Body of pancreas (tissue), 4 donors: ENCODE measurements at regions not wholly inside any gene's neighbourhood (a gene's known extent, or its start where the extent isn't known, plus 50 kb on each side); places are given as distances from the start of the nearest gene placed in this dataset.

Source experiments
- ATAC-seq: fragments of 150-250 bp; one replicate; pipeline ENCODE4 v1.9.1; 2016
- DNase-seq, 4 donors: peaks; one replicate each; pipeline ENCODE4 v3.0.0-alpha.2; 2019
- H3K27ac ChIP-seq, 4 donors: fragments of 200-600 bp; sonication (generic); 1 replicate in 3 of 4; 2 replicates in 1 of 4; pipeline versions ENCODE4 v1.5.1 to v1.6.1; 2016 to 2019; ENCODE audit warnings: mild to moderate bottlenecking in 1 of 4, mixed read lengths in 1 of 4, moderate library complexity in 1 of 4
- H3K27me3 ChIP-seq, 2 donors: fragments of 200-600 bp; sonication (generic); one replicate each; pipeline ENCODE4 v1.6.0; 2016; ENCODE audit warnings: mild to moderate bottlenecking in 1 of 2
- H3K36me3 ChIP-seq, 2 donors: fragments of 200-600 bp; sonication (generic); replicated peaks in 1 of 2; 2 replicates each; pipeline ENCODE4 v1.5.1; 2016; ENCODE audit warnings: low read depth in 2 of 2; ENCODE audit not compliant: insufficient read depth in 1 of 2
- H3K4me1 ChIP-seq: fragments of 200-600 bp; sonication (generic); one replicate; pipeline ENCODE4 v1.6.0; 2016
- H3K4me3 ChIP-seq, 2 donors: fragments of 200-600 bp; sonication (generic); 1 replicate in 1 of 2; 2 replicates in 1 of 2; pipeline ENCODE4 v1.5.1; 2016 to 2019
- H3K9me3 ChIP-seq, 3 donors: fragments of 200-600 bp; sonication (generic); 1 replicate in 2 of 3; 2 replicates in 1 of 3; pipeline ENCODE4 v1.5.1; 2016
- CTCF ChIP-seq, 7 experiments: fragments of 450-650 bp in 4 of 7; fragments of 200-600 bp in 3 of 7; sonication (generic) in 3 of 7; IDR thresholded peaks; one replicate each; pipeline ENCODE4 v1.5.1; 2016 to 2019; ENCODE audit warnings: antibody characterized with exemption in 7 of 7
- POLR2A ChIP-seq, 3 donors: fragments of 450-650 bp; IDR thresholded peaks; one replicate each; pipeline ENCODE4 v1.6.1; 2016; ENCODE audit warnings: antibody characterized with exemption in 3 of 3, mild to moderate bottlenecking in 2 of 3
- WGBS, 2 donors: methylation state at CpG; one replicate each; pipeline ENCODE4 v1.1.5; 2017; 5-methylcytosine and 5-hydroxymethylcytosine counted together
- intact Hi-C: fragments of 100-400 bp; cut with DNase I; formaldehyde crosslinking; loops from one replicate; pipeline ENCODE4 v1.15.1; 2023

DNA sequence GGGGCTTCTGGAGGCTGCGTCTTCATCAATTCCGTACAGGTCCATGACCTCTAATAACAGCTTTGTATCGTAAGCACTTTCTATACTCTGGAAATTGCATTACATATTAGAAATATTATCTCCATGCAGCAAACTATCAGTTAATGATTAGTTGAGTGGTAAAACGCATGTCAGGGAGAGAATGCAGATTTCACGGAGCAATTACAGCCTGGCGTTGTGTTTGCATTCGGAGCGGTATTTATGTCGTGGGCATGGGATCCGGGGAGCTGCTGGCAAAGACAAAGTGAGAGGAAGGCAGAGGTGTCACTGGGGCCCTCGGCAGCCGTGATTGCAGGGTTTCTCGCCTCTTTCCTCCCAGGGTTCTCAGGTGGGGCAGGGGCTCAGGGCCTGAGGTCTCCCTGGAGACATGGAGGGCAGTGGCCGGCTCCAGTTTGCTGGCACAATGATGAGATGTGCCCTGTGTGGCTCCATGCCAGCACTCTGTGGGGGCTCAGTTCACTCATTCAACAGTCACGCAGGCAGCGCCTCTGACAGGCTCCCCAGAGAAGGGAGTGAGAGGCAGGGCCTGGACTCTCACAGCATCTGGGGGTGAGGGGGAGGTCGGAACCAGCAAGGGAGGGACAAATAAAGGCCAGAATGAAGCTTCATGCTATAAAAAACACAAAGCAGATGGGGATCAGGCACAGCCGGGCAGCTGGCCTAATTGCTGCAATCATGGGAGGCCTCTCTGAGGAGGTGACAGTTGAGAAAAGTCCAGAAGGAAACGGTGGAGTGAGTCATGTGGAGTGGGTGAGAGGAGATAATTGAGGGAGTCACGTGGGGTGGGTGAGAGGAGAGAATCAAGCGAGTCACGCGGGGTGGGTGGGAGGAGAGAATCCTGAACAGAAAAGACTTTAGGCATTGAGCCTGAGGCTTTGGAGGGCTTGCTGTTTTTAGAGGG lies 1002.7 kb downstream of the BRD1 start:
- DNase-seq (no peak), ATAC-seq (no peak)
- whole genome bisulfite sequencing, 2 donors = 22 to 23% methylated on average over 23 of the region's 23 CpGs
- Histone ChIP-seq H3K4me1 (no peaks in the 10 kb centered on the region), H3K27ac (no peak overlapping the region), H3K27me3 (peaks cover 0 to 27% of the 10 kb centered on the region in 2 donors), H3K9me3 (no peaks in the 10 kb centered on the region), H3K36me3 (no peaks in the 10 kb centered on the region), H3K4me3 (no peak overlapping the region)
- intact Hi-C loops = no loop called here
- TF ChIP-seq POLR2A (IDR thresholded peaks at IDR 0.05) (no peak), CTCF (IDR thresholded peaks at IDR 0.05) (no peak)

DNA sequence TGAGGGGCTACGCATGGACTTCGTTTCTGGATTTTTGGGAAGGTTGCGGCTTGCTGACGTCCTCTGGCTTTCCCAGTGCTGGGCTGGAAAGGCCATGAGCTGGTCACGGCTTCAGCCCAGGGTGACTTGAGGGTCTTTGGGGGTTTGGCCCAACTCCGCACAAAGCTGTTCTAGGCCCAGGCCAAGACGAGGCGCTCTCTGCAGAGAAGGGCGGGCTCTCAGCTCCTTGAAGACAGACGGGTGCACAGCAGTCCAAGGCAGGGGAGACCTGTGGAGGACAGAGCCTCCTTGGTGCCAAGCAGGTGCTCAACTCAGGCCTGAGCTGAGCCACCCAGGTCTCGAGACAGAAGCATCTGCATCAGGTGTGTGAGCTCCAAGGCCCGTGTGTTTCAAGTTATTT lies 1003.7 kb downstream of the BRD1 start:
- peaks cover 0 to 27% of the 10 kb centered on the region in 2 donors for H3K27me3 ChIP-seq

GRCh38 chr22:48822278-48823233 lies 1005.1 kb downstream of the BRD1 start:
- TF ChIP-seq POLR2A (IDR thresholded peaks at IDR 0.05) = no peak
- TF ChIP-seq CTCF (IDR thresholded peaks at IDR 0.05) = no peak
- 68 to 78% methylated on average over 5 to 19 of the region's 19 CpGs for WGBS, 2 donors
- intact Hi-C loops = no loop called here
- H3K36me3 ChIP-seq = no peaks in the 10 kb centered on the region
- ATAC-seq (no peak), DNase-seq (no peak)
- no peak overlapping the region for H3K4me3 ChIP-seq
- no peak overlapping the region for H3K27ac ChIP-seq
- peaks cover 0 to 27% of the 10 kb centered on the region in 2 donors for H3K27me3 ChIP-seq
- H3K4me1 ChIP-seq = no peaks in the 10 kb centered on the region
- no peaks in the 10 kb centered on the region for H3K9me3 ChIP-seq

More for the DNA sequence above, 1003.7 kb downstream of the BRD1 start:
- Histone ChIP-seq H3K36me3 (no peaks in the 10 kb centered on the region), H3K4me1 (no peaks in the 10 kb centered on the region), H3K9me3 (no peaks in the 10 kb centered on the region), H3K4me3 (no peak overlapping the region), H3K27ac (no peak overlapping the region)
- no peak for DNase-seq
- intact Hi-C loops = no loop called here
- TF ChIP-seq POLR2A (IDR thresholded peaks at IDR 0.05) (no peak), CTCF (IDR thresholded peaks at IDR 0.05) (no peak)
- 68 to 77% methylated on average over 8 to 12 of the region's 12 CpGs for WGBS, 2 donors
- no peak for ATAC-seq

GRCh38 chr22:48821727-48822126 lies 1005.9 kb downstream of the BRD1 start:
- TF ChIP-seq CTCF (IDR thresholded peaks at IDR 0.05) (no peak), POLR2A (IDR thresholded peaks at IDR 0.05) (no peak)
- DNase-seq (no peak), ATAC-seq (no peak)
- intact Hi-C loops = no loop called here
- Histone ChIP-seq H3K27me3 (peaks cover 0 to 26% of the 10 kb centered on the region in 2 donors), H3K4me3 (no peak overlapping the region), H3K27ac (no peak overlapping the region), H3K36me3 (no peaks in the 10 kb centered on the region), H3K4me1 (no peaks in the 10 kb centered on the region), H3K9me3 (no peaks in the 10 kb centered on the region)
- WGBS, 2 donors = 65 to 87% methylated on average over 8 to 9 of the region's 10 CpGs
